ENCODE measurements at regions not wholly inside any gene's neighbourhood (a gene's known extent, or its start where the extent isn't known, plus 50 kb on each side); places are given as distances from the start of the nearest gene placed in this dataset.

DNA sequence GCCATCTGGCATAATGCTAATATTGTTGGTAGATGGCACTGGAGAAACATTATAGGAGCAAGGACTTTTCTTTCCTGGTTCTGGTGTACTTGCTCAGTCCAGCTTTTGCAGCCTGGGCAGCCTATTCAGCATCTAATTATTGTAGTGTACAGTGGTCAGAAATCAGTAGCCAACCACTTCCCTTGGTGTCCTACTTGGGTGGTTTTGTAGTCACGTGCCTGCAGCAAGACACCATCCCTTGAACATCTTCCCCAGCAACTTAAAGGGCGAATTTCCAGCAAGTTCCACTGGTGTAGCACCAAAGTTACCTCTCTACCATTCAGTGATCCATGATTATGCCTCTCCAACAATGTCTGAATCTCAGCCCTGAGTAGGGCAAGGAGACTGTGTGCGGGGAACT lies 557.6 kb downstream of the SATB2 start:
- POLR2A ChIA-PET = no interaction called here

DNA sequence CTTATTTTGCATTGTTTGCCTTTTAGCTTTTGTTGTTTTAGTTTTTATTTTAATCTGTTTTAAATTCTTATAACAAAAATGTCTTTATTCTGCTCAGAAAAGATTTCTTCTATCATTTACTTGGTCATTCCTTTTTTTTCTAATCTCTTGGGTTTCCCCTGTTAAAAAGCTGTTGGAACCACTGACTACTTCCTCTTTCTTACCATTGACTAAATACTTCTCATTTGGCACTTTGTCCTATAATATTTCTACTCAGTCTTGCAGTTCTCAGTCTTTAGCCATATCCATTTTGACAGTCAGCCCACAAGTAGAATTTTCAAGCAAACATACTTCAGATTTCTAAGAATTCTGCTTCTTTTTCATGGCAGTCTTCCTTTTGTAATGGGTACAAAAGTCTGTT lies 567.2 kb downstream of the SATB2 start:
- H3K9me3 Mint-ChIP-seq = no peaks in the 10 kb centered on the region
- DNase-seq (ENCODE audit: low spot score) (no peak), ATAC-seq (no peak)
- no peak overlapping the region for H3K4me3 Mint-ChIP-seq
- H3K36me3 Mint-ChIP-seq = no peaks in the 10 kb centered on the region
- no peaks in the 10 kb centered on the region for H3K27me3 Mint-ChIP-seq (ENCODE audit: low read depth)
- H3K4me1 Mint-ChIP-seq = no peaks in the 10 kb centered on the region
- no peak overlapping the region for H3K27ac Mint-ChIP-seq
- POLR2A ChIA-PET = no interaction called here
- CTCF ChIA-PET = no interaction called here
- TF ChIP-seq NFE2L1 (CRISPR knock-in tag; IDR thresholded peaks at IDR 0.05) = no peak
- no peak for TF ChIP-seq ZNF671 (CRISPR knock-in tag; IDR thresholded peaks at IDR 0.05)
- TF ChIP-seq, protein P1, sequence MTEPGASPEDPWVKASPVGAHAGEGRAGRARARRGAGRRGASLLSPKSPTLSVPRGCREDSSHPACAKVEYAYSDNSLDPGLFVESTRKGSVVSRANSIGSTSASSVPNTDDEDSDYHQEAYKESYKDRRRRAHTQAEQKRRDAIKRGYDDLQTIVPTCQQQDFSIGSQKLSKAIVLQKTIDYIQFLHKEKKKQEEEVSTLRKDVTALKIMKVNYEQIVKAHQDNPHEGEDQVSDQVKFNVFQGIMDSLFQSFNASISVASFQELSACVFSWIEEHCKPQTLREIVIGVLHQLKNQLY (CRISPR knock-in tag; IDR thresholded peaks at IDR 0.05) = no peak
- TF ChIP-seq, protein P2, sequence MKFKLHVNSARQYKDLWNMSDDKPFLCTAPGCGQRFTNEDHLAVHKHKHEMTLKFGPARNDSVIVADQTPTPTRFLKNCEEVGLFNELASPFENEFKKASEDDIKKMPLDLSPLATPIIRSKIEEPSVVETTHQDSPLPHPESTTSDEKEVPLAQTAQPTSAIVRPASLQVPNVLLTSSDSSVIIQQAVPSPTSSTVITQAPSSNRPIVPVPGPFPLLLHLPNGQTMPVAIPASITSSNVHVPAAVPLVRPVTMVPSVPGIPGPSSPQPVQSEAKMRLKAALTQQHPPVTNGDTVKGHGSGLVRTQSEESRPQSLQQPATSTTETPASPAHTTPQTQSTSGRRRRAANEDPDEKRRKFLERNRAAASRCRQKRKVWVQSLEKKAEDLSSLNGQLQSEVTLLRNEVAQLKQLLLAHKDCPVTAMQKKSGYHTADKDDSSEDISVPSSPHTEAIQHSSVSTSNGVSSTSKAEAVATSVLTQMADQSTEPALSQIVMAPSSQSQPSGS (CRISPR knock-in tag; IDR thresholded peaks at IDR 0.05; ENCODE audit: borderline replicate concordance, low read depth) = no peak
- no peak for TF ChIP-seq KAT7 (CRISPR knock-in tag; IDR thresholded peaks at IDR 0.05; ENCODE audit: borderline replicate concordance)
- TF ChIP-seq CREM (CRISPR knock-in tag; IDR thresholded peaks at IDR 0.05) = no peak
- no peak for TF ChIP-seq SMAD3 (CRISPR knock-in tag; IDR thresholded peaks at IDR 0.05; ENCODE audit: borderline replicate concordance)
- TF ChIP-seq CREB1 (CRISPR knock-in tag; IDR thresholded peaks at IDR 0.05) = no peak
- TF ChIP-seq ESRRA (CRISPR knock-in tag; IDR thresholded peaks at IDR 0.05; ENCODE audit: borderline replicate concordance) = no peak
- no peak for TF ChIP-seq JUN (CRISPR knock-in tag; IDR thresholded peaks at IDR 0.05)
- TF ChIP-seq, protein P3, sequence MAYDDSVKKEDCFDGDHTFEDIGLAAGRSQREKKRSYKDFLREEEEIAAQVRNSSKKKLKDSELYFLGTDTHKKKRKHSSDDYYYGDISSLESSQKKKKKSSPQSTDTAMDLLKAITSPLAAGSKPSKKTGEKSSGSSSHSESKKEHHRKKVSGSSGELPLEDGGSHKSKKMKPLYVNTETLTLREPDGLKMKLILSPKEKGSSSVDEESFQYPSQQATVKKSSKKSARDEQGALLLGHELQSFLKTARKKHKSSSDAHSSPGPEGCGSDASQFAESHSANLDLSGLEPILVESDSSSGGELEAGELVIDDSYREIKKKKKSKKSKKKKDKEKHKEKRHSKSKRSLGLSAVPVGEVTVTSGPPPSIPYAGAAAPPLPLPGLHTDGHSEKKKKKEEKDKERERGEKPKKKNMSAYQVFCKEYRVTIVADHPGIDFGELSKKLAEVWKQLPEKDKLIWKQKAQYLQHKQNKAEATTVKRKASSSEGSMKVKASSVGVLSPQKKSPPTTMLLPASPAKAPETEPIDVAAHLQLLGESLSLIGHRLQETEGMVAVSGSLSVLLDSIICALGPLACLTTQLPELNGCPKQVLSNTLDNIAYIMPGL (CRISPR knock-in tag; IDR thresholded peaks at IDR 0.05) = no peak
- TF ChIP-seq ETV6 (CRISPR knock-in tag; IDR thresholded peaks at IDR 0.05) = no peak
- TF ChIP-seq ZBTB21 (CRISPR knock-in tag; IDR thresholded peaks at IDR 0.05; ENCODE audit: borderline replicate concordance) = no peak
- TF ChIP-seq TCF7 (CRISPR knock-in tag; IDR thresholded peaks at IDR 0.05; ENCODE audit: low read depth) = no peak

More for the DNA sequence above, 557.6 kb downstream of the SATB2 start:
- no peaks in the 10 kb centered on the region for H3K36me3 Mint-ChIP-seq
- CTCF ChIA-PET = no interaction called here
- no peaks in the 10 kb centered on the region for H3K27me3 Mint-ChIP-seq (ENCODE audit: low read depth)
- TF ChIP-seq ZNF423 (CRISPR knock-in tag; IDR thresholded peaks at IDR 0.05) (no peak), SMAD3 (CRISPR knock-in tag; IDR thresholded peaks at IDR 0.05; ENCODE audit: borderline replicate concordance) (no peak), IRF2 (CRISPR knock-in tag; IDR thresholded peaks at IDR 0.05; ENCODE audit: borderline replicate concordance, low read depth) (no peak), HMGA2 (CRISPR knock-in tag; IDR thresholded peaks at IDR 0.05) (no peak), ELF4 (CRISPR knock-in tag; IDR thresholded peaks at IDR 0.05; ENCODE audit: low read depth) (no peak), ZNF121 (CRISPR knock-in tag; IDR thresholded peaks at IDR 0.05) (no peak), KAT7 (CRISPR knock-in tag; IDR thresholded peaks at IDR 0.05; ENCODE audit: borderline replicate concordance) (no peak), FOXP1 (CRISPR knock-in tag; IDR thresholded peaks at IDR 0.05; ENCODE audit: borderline replicate concordance) (no peak), TEAD4 (CRISPR knock-in tag; IDR thresholded peaks at IDR 0.05) (no peak)
- TF ChIP-seq, protein P4, sequence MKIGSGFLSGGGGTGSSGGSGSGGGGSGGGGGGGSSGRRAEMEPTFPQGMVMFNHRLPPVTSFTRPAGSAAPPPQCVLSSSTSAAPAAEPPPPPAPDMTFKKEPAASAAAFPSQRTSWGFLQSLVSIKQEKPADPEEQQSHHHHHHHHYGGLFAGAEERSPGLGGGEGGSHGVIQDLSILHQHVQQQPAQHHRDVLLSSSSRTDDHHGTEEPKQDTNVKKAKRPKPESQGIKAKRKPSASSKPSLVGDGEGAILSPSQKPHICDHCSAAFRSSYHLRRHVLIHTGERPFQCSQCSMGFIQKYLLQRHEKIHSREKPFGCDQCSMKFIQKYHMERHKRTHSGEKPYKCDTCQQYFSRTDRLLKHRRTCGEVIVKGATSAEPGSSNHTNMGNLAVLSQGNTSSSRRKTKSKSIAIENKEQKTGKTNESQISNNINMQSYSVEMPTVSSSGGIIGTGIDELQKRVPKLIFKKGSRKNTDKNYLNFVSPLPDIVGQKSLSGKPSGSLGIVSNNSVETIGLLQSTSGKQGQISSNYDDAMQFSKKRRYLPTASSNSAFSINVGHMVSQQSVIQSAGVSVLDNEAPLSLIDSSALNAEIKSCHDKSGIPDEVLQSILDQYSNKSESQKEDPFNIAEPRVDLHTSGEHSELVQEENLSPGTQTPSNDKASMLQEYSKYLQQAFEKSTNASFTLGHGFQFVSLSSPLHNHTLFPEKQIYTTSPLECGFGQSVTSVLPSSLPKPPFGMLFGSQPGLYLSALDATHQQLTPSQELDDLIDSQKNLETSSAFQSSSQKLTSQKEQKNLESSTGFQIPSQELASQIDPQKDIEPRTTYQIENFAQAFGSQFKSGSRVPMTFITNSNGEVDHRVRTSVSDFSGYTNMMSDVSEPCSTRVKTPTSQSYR (CRISPR knock-in tag; IDR thresholded peaks at IDR 0.05) = no peak
- TF ChIP-seq, protein P5, sequence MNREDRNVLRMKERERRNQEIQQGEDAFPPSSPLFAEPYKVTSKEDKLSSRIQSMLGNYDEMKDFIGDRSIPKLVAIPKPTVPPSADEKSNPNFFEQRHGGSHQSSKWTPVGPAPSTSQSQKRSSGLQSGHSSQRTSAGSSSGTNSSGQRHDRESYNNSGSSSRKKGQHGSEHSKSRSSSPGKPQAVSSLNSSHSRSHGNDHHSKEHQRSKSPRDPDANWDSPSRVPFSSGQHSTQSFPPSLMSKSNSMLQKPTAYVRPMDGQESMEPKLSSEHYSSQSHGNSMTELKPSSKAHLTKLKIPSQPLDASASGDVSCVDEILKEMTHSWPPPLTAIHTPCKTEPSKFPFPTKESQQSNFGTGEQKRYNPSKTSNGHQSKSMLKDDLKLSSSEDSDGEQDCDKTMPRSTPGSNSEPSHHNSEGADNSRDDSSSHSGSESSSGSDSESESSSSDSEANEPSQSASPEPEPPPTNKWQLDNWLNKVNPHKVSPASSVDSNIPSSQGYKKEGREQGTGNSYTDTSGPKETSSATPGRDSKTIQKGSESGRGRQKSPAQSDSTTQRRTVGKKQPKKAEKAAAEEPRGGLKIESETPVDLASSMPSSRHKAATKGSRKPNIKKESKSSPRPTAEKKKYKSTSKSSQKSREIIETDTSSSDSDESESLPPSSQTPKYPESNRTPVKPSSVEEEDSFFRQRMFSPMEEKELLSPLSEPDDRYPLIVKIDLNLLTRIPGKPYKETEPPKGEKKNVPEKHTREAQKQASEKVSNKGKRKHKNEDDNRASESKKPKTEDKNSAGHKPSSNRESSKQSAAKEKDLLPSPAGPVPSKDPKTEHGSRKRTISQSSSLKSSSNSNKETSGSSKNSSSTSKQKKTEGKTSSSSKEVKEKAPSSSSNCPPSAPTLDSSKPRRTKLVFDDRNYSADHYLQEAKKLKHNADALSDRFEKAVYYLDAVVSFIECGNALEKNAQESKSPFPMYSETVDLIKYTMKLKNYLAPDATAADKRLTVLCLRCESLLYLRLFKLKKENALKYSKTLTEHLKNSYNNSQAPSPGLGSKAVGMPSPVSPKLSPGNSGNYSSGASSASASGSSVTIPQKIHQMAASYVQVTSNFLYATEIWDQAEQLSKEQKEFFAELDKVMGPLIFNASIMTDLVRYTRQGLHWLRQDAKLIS (CRISPR knock-in tag; IDR thresholded peaks at IDR 0.05; ENCODE audit: borderline replicate concordance) = no peak
- TF ChIP-seq, protein P6, sequence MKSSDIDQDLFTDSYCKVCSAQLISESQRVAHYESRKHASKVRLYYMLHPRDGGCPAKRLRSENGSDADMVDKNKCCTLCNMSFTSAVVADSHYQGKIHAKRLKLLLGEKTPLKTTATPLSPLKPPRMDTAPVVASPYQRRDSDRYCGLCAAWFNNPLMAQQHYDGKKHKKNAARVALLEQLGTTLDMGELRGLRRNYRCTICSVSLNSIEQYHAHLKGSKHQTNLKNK (CRISPR knock-in tag; IDR thresholded peaks at IDR 0.05) = no peak
- TF ChIP-seq, protein P7, sequence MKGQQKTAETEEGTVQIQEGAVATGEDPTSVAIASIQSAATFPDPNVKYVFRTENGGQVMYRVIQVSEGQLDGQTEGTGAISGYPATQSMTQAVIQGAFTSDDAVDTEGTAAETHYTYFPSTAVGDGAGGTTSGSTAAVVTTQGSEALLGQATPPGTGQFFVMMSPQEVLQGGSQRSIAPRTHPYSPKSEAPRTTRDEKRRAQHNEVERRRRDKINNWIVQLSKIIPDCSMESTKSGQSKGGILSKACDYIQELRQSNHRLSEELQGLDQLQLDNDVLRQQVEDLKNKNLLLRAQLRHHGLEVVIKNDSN (CRISPR knock-in tag; IDR thresholded peaks at IDR 0.05) = no peak
- no peak for ATAC-seq
- DNase-seq (ENCODE audit: low spot score) = no peak
- H3K9me3 Mint-ChIP-seq = peaks cover 8% of the 10 kb centered on the region
- no peaks in the 10 kb centered on the region for H3K4me1 Mint-ChIP-seq
- no peak overlapping the region for H3K27ac Mint-ChIP-seq
- no peak overlapping the region for H3K4me3 Mint-ChIP-seq

Measured in WTC11 (cell line).